GM19463 (cell line): ENCODE measurements at regions not wholly inside any gene's neighbourhood (a gene's known extent, or its start where the extent isn't known, plus 50 kb on each side); places are given as distances from the start of the nearest gene placed in this dataset.

Experiments used
- ATAC-seq: cut with Tn5 transposase; IDR thresholded peaks from one replicate; pipeline ENCODE4 v1.9.1; 2021; ENCODE audit warnings: mild to moderate bottlenecking, moderate library complexity; ENCODE audit not compliant: unreplicated experiment

DNA sequence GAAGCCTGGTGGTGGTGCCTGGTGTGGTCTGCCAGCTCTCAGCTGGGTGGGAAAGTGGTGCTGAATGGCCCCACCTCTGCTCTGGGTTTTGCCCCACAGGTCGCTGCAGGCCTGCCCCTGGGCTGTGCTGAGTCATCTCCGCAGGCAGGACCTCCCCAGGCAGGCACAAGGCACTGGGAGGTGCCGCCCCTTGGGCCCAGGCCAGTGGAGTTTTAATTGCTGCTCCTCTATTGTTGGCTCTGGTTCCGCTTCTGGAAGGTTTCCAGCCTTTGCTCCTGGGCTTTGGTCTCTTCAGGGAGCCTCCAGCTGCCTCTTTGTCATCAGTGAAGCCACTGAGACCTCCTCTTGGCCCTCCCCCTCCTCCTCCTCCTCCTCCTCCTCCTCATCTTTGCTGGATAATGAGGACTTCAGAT lies 180.3 kb upstream of the GRB10 start:
- peak; percentile 71 for ATAC-seq

DNA sequence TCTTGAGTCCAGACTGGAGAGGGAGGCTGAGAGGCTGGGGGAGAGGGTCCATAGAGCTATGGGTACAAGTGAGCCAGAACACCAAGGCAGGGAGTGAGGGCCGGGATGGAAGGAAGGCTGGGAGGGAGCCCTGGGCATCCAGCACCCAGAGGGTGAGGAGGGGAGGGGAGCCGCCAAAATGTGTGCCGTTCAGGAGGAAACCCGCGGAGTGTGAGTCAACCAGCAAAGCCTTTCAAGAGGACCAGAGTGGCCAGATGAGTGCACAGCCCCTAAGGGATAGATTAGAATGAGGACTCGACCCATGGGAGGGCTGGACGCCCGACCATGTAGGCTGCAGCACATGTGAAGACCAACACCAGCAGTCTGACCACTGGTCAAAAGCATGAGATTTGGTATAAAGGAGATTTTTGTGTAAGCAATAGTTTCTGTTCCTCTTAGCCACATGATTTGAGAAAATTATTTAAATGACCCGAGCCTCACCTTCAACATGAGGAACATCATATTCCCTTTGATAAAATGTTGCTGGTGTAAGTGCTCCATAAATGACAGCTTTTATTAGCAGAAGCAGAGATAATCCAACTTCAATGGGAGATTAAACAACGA lies 179.7 kb upstream of the GRB10 start:
- ATAC-seq: peak; percentile 28

GRCh38 chr7:50960621-50961310 lies 178.1 kb upstream of the GRB10 start:
- ATAC-seq: no peak

DNA sequence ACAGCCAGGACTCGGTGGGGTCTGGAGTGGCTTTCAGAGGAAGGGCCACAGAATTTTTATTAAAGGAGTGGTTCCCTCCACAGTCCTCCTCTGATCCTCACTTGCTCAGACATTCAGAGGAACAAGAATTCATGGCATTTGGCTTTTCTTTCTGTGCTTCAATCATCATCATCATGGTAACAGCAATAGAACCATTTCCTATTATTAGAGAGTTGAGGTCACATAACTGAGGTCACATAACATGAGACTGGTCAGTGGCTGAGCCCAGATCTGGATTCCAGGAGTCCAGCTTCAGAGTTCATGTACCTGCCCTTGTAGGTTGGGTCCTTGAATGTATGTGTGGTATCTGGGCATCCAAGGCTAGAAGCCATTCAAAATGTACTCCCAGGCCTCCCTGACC lies 177.3 kb upstream of the GRB10 start:
- ATAC-seq: no peak

GRCh38 chr7:50959560-50959959 lies 176.9 kb upstream of the GRB10 start:
- no peak for ATAC-seq

- no peak for ATAC-seq
Measured at GRCh38 chr7:50957855-50958254, 175.2 kb upstream of the GRB10 start.

- no peak for ATAC-seq
Measured at GRCh38 chr7:50957431-50957830, 174.7 kb upstream of the GRB10 start.

- no peak for ATAC-seq
Measured at GRCh38 chr7:50956522-50957155, 173.9 kb upstream of the GRB10 start.

- ATAC-seq: no peak
Measured at GRCh38 chr7:50954716-50955115, 172.0 kb upstream of the GRB10 start.

- no peak for ATAC-seq
Measured at GRCh38 chr7:50954245-50954644, 171.5 kb upstream of the GRB10 start.

DNA sequence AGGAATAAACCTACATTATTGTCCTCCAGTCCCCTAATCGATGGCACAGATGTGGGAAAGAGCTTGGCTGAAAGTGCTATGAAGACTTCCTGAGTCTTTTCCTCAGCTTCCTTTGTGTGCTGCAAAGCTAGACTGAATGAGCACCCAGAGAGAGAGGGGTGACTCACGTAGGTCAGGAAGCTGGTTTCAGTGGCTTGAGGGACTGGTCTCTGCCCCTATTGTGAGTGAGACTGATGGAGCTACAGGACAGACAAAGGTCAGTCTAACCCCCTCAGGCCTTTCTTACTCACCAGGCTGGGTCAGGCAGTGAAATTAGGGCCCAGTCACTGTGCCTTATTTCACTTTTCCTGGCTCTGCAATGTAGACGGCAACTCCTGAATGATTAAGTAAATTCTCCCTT lies 171.1 kb upstream of the GRB10 start:
- ATAC-seq: no peak

DNA sequence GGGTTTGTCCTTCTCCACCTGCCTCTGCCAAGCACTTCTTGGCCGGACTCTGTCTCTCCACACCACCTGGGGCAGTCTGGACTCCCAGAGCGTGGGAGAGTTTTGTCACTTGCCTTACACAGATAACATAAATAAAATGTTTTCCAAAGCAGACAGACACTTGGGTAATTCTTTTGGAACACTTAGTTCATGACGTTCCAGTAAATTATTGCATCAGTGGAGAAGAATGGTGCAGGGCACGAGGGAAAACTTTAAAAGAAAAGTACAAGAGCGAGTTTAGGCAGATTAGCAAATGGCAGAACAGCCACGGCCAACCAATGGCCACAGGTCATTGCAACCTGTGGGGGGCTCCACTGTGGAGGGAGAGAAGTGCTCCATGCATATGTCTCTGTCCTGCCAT lies 170.6 kb upstream of the GRB10 start:
- ATAC-seq: no peak

GRCh38 chr7:50952544-50952943 lies 169.8 kb upstream of the GRB10 start:
- no peak for ATAC-seq

DNA sequence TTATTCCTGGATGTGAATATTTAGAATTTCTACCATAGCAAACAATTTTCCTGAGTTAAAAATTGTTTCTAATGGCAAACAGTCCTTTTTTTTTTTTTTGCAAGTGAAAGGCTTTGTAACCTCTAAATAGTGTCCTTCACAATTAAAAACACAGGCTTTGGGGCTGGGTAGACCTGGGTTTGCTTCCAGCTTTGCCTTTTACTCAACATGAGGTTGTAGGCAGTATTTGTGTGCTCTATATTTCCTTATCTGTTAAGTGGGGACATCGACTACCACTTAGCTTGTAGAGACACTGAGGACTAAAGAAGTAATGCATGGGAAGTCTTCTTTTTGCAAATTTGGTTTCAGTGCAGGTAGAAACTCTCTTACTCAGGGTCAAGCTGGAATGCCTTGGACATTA lies 169.4 kb upstream of the GRB10 start:
- ATAC-seq: no peak

GRCh38 chr7:50943482-50943881 lies 160.8 kb upstream of the GRB10 start:
- no peak for ATAC-seq

DNA sequence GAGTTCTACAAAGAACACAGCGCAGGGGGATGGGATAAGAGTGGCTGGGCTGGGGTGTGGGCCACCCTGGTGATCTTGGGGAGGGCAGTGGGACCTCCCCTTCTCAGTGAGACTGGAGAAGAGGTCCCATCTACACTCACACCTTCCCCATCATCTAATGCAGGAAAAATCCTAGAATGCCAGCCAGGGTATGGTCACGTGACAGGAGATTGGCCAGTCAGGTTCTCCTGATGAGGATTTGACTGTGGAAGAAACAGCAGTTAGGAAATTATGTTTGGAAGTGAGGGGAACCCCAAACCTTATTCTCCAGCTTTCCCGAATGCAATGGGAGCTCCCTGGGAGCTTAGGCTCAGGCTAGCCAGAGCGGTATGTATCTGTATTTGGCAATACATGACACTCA lies 158.8 kb upstream of the GRB10 start:
- ATAC-seq: no peak

- no peak for ATAC-seq
Measured at GRCh38 chr7:50940621-50941020, 157.9 kb upstream of the GRB10 start.

- ATAC-seq: no peak
Measured at GRCh38 chr7:50939021-50939420, 156.3 kb upstream of the GRB10 start.

GRCh38 chr7:50937727-50938126 lies 155.0 kb upstream of the GRB10 start:
- no peak for ATAC-seq

DNA sequence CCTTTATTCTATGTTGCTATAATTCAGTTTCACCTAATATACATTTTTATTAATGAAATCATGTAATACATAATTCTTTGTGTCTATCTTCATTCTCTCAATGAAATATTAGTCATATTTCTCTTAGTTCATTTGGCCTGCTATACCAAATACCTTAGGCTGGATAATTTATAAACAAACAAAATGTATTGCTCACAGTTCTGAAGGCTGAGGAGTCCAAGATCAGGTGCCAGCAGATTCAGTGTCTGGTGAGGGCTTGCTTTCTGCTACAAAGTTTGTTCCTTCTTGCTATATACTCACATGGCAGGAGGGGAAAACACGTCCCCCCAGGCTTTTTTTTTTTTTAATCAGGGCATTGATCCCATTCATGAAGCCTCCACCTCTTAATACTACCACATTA lies 143.4 kb upstream of the GRB10 start:
- no peak for ATAC-seq

GRCh38 chr7:50923476-50923875 lies 140.8 kb upstream of the GRB10 start:
- ATAC-seq: no peak

GRCh38 chr7:50921114-50921813 lies 138.6 kb upstream of the GRB10 start:
- ATAC-seq: no peak
